Ovary (tissue), 7 donors: ENCODE measurements at regions not wholly inside any gene's neighbourhood (a gene's known extent, or its start where the extent isn't known, plus 50 kb on each side); places are given as distances from the start of the nearest gene placed in this dataset.

Experiments
- DNase-seq, 5 donors: peaks; one replicate each; pipeline ENCODE4 v3.0.0-alpha.2; 2019 to 2020
- H3K27ac ChIP-seq, 2 donors: fragments of 200-600 bp; one replicate each; pipeline versions ENCODE4 v1.5.1 to v1.8.0; 2019 to 2022
- H3K27me3 ChIP-seq: fragments of 200-600 bp; one replicate; pipeline ENCODE4 v1.8.0; 2022
- H3K36me3 ChIP-seq: fragments of 200-600 bp; sonication (generic); one replicate; pipeline ENCODE4 v1.5.1; 2019
- H3K4me1 ChIP-seq: one replicate; pipeline ENCODE4 v1.8.1; 2013; ENCODE audit warnings: mild to moderate bottlenecking, moderate library complexity; ENCODE audit not compliant: insufficient read depth
- H3K4me3 ChIP-seq: fragments of 200-600 bp; sonication (generic); one replicate; pipeline ENCODE4 v1.5.1; 2017
- H3K9me3 ChIP-seq, 2 donors: fragments of 200-600 bp in 1 of 2; sonication (generic) in 1 of 2; one replicate each; pipeline versions ENCODE4 v1.5.1 to v1.8.1; 2013 to 2019; ENCODE audit warnings: mild to moderate bottlenecking in 1 of 2, moderate library complexity in 1 of 2
- EP300 ChIP-seq: sonication (generic); formaldehyde crosslinking; IDR thresholded peaks from one replicate; pipeline ENCODE4 v1.6.1; 2017; ENCODE audit warnings: antibody characterized with exemption
- POLR2A ChIP-seq: fragments of 450-650 bp; IDR thresholded peaks from one replicate; pipeline ENCODE4 v1.6.1; 2017; ENCODE audit warnings: antibody characterized with exemption, mild to moderate bottlenecking, moderate library complexity
- WGBS, 3 donors: extraction: QIAGEN DNeasy Blood & Tissue Kit in 1 of 3; methylation state at CpG; one replicate each; pipeline versions ENCODE4 v1.1.5 to v1.1.7; 2013 to 2017; 5-methylcytosine and 5-hydroxymethylcytosine counted together
- intact Hi-C, 4 donors: fragments of 100-400 bp; cut with DNase I; formaldehyde crosslinking; loops; one replicate each; pipeline versions ENCODE4 v1.11.0 to v1.15.1; 2022 to 2023
- TF ChIP-seq, protein P1 (sequence below), 3 donors: fragments of 450-650 bp in 2 of 3; fragments of 200-600 bp in 1 of 3; IDR thresholded peaks; one replicate each; pipeline versions ENCODE4 v1.5.1 to v1.8.0; 2016 to 2022; ENCODE audit warnings: antibody characterized with exemption in 3 of 3, mild to moderate bottlenecking in 1 of 3
- donor health status: DM: no; HTN: no; CAD: no; lungs with moderate emphysema.
- donor health status: DM: no; HTN: no; CAD: no.
- donor health status: Bipolar disorder and iron deficiency.
- donor health status: DM: no; HTN: no; CAD: no.
- donor health status: DM: yes; HTN: yes; CAD: no.

DNA sequence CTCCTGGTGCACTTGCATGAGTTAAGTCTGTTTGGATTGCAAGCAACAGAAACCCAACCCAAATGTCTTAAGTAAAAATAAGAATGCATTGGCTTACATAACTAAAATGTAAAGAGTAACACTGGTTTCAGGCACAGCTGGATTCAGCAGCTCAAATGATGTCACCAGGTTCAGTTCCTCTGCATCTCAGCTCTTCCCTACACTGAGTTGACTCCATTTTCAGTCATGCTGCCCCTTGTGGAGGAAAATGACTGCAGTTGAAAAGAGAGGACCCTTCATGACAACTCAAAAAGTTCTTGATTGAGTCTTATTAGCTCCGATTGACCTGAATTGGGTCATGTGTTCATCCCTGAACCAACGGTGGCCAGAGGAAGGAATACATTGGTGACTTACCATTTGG is 138.5 kb upstream of the ABI3BP start:
- Histone ChIP-seq H3K27me3 (no peaks in the 10 kb centered on the region), H3K36me3 (no peaks in the 10 kb centered on the region), H3K27ac (no peak overlapping the region), H3K9me3 (no peaks in the 10 kb centered on the region), H3K4me3 (no peak overlapping the region), H3K4me1 (no peaks in the 10 kb centered on the region)
- no peak for TF ChIP-seq EP300
- TF ChIP-seq, protein P1, sequence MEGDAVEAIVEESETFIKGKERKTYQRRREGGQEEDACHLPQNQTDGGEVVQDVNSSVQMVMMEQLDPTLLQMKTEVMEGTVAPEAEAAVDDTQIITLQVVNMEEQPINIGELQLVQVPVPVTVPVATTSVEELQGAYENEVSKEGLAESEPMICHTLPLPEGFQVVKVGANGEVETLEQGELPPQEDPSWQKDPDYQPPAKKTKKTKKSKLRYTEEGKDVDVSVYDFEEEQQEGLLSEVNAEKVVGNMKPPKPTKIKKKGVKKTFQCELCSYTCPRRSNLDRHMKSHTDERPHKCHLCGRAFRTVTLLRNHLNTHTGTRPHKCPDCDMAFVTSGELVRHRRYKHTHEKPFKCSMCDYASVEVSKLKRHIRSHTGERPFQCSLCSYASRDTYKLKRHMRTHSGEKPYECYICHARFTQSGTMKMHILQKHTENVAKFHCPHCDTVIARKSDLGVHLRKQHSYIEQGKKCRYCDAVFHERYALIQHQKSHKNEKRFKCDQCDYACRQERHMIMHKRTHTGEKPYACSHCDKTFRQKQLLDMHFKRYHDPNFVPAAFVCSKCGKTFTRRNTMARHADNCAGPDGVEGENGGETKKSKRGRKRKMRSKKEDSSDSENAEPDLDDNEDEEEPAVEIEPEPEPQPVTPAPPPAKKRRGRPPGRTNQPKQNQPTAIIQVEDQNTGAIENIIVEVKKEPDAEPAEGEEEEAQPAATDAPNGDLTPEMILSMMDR (IDR thresholded peaks at IDR 0.05): no peak
- no peak for TF ChIP-seq POLR2A
- no peak for DNase-seq
- WGBS, 3 donors: 72 to 96% (median 89%) methylated on average over 2 of the region's 2 CpGs
- intact Hi-C loops: no loop called here

DNA sequence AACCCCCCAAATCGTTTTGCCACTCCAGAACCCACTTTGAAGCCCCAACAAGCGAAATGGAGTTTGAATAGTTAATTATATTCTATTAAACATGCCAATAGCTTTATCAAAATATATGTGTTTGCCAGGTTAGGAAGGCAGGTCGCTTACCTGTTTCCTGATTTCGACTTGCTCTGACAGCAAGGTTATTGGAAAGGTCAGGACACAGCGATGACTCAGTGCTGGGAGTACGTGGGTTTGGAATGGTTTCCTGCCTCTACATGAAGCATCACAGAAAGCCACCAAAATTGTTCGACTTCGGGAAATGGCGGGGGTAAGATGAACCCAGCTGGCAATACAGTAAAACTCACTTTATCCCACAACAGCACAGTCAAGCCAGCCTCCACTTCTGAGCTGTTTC is 135.6 kb upstream of the ABI3BP start:
- intact Hi-C loops: no loop called here
- WGBS, 3 donors: 72 to 81% (median 79%) methylated on average over 9 of the region's 9 CpGs
- TF ChIP-seq EP300 (no peak), POLR2A (no peak)
- TF ChIP-seq, protein P1 (IDR thresholded peaks at IDR 0.05): no peak

DNA sequence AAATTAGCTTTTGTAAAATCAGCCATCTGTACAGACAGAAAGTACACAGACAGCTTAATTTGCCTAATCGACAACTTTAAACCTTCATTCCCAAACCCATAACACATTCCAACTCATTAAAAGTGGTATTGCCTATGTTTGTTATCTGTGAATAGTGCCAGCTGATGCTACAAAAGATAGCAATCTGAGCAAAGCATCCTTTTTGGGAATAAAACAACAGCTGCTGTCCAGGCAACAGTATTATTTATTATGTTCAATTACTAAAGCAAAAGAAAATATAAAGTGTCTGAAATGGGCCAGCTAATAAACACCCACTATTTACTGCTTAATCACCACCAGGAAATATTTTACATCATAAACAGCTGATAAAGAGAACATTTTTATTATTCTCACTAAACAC is 134.8 kb upstream of the ABI3BP start:
- 12 to 31% (median 17%) methylated on average over 1 of the region's 1 CpG for WGBS, 3 donors
- H3K9me3 ChIP-seq: no peaks in the 10 kb centered on the region
- H3K27me3 ChIP-seq: no peaks in the 10 kb centered on the region
- H3K4me3 ChIP-seq: no peak overlapping the region
- H3K27ac ChIP-seq: no peak overlapping the region
- intact Hi-C loops: no loop called here
- no peaks in the 10 kb centered on the region for H3K36me3 ChIP-seq
- no peaks in the 10 kb centered on the region for H3K4me1 ChIP-seq
- TF ChIP-seq EP300 (no peak), POLR2A (no peak)
- TF ChIP-seq, protein P1 (IDR thresholded peaks at IDR 0.05): no peak
- no peak for DNase-seq

More for the DNA sequence above, 135.6 kb upstream of the ABI3BP start:
- Histone ChIP-seq H3K27me3 (no peaks in the 10 kb centered on the region), H3K36me3 (no peaks in the 10 kb centered on the region), H3K27ac (no peak overlapping the region), H3K4me3 (no peak overlapping the region), H3K9me3 (no peaks in the 10 kb centered on the region), H3K4me1 (no peaks in the 10 kb centered on the region)
- DNase-seq: no peak

DNA sequence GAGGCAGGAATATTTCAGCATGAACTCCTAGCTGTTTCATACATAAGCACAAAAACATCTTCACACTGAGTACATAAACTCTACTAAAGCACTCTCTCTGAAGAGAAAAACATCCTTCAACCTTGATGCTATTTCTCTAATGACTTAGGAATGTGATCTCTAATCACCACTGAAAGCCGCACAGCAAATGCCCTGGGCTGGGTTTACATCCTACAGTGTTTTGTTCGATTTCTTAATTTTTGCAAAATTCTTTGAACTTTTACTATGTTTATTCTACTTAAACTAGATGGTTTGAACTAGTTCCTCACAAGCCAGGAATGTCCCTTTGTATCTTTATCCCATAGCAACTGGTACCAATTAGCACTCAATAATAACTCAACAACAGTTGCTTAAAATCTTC is 130.9 kb upstream of the ABI3BP start:
- Histone ChIP-seq H3K36me3 (no peaks in the 10 kb centered on the region), H3K27ac (no peak overlapping the region), H3K4me3 (no peak overlapping the region), H3K9me3 (no peaks in the 10 kb centered on the region), H3K27me3 (no peaks in the 10 kb centered on the region), H3K4me1 (no peaks in the 10 kb centered on the region)
- intact Hi-C loops: no loop called here
- WGBS, 3 donors: 54 to 64% (median 60%) methylated on average over 2 of the region's 2 CpGs
- DNase-seq: no peak
- TF ChIP-seq, protein P1 (IDR thresholded peaks at IDR 0.05): no peak
- no peak for TF ChIP-seq POLR2A
- TF ChIP-seq EP300: no peak

DNA sequence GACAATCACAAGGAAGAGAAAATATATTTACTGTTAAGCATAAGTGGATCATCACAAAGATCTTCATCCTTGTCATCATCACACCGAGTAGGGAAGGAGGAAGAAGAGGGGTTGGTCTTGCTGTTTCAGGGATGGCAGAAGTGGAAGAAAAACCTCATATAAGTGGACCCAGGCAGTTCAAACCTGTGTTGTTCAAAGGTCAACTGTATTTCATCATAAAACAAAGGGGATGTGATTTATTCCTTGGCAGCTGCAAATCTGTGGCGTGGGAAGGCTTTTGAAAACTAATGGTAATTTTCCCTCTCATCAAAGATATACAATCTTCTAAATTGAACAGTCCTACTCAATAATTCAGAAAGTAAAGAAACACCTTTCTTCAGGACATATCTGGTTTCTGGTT is 129.9 kb upstream of the ABI3BP start:
- Histone ChIP-seq H3K4me3 (no peak overlapping the region), H3K27ac (no peak overlapping the region), H3K27me3 (no peaks in the 10 kb centered on the region), H3K36me3 (no peaks in the 10 kb centered on the region), H3K4me1 (no peaks in the 10 kb centered on the region), H3K9me3 (no peaks in the 10 kb centered on the region)
- TF ChIP-seq, protein P1 (IDR thresholded peaks at IDR 0.05): no peak
- TF ChIP-seq EP300: no peak
- TF ChIP-seq POLR2A: no peak
- no peak for DNase-seq
- 84 to 86% (median 86%) methylated on average over 2 of the region's 2 CpGs for WGBS, 3 donors
- intact Hi-C loops: no loop called here
